ENCODE measurements at regions not wholly inside any gene's neighbourhood (a gene's known extent, or its start where the extent isn't known, plus 50 kb on each side); places are given as distances from the start of the nearest gene placed in this dataset.

- TF ChIP-seq OSR1 (CRISPR knock-in tag; IDR thresholded peaks at IDR 0.05) (no peak), CREB5 (CRISPR knock-in tag; IDR thresholded peaks at IDR 0.05; ENCODE audit: low read depth) (no peak), ZNF70 (CRISPR knock-in tag; IDR thresholded peaks at IDR 0.05) (no peak), RARB (CRISPR knock-in tag; IDR thresholded peaks at IDR 0.05) (no peak), CSRNP3 (CRISPR knock-in tag; IDR thresholded peaks at IDR 0.05) (no peak), SNAI2 (CRISPR knock-in tag; IDR thresholded peaks at IDR 0.05) (no peak), TOX (CRISPR knock-in tag; IDR thresholded peaks at IDR 0.05; ENCODE audit: borderline replicate concordance) (no peak), PATZ1 (CRISPR knock-in tag; IDR thresholded peaks at IDR 0.05; ENCODE audit: borderline replicate concordance) (no peak), ZFP3 (CRISPR knock-in tag; IDR thresholded peaks at IDR 0.05) (no peak), POU6F1 (CRISPR knock-in tag; IDR thresholded peaks at IDR 0.05; ENCODE audit: borderline replicate concordance, low read depth) (no peak), ZNF565 (CRISPR knock-in tag; conservative IDR thresholded peaks at IDR 0.05; ENCODE audit: low read depth) (no peak), ISL1 (CRISPR knock-in tag; IDR thresholded peaks at IDR 0.05) (no peak)
Observed at GRCh38 chr1:221306239-221306638, 427.0 kb downstream of the HLX start.
